GM21367 (cell line): ENCODE measurements at regions not wholly inside any gene's neighbourhood (a gene's known extent, or its start where the extent isn't known, plus 50 kb on each side); places are given as distances from the start of the nearest gene placed in this dataset.

Source experiments
- ATAC-seq: cut with Tn5 transposase; IDR thresholded peaks from one replicate; pipeline ENCODE4 v1.9.1; 2021; ENCODE audit not compliant: unreplicated experiment

- ATAC-seq, result no peak
Measured at GRCh38 chr1:54497338-54497737, 50.7 kb upstream of the ACOT11 start.

- no peak for ATAC-seq
Measured at GRCh38 chr1:54495954-54496353, 52.1 kb upstream of the ACOT11 start.

- no peak for ATAC-seq
Measured at GRCh38 chr1:54493608-54494007, 54.4 kb upstream of the ACOT11 start.

- no peak for ATAC-seq
Measured at GRCh38 chr1:54490361-54491248, 57.4 kb upstream of the ACOT11 start.

- ATAC-seq, result no peak
Measured at GRCh38 chr1:54489627-54490250, 58.3 kb upstream of the ACOT11 start.

- peak; percentile 71 for ATAC-seq
Measured at GRCh38 chr1:54488779-54489626, 59.0 kb upstream of the ACOT11 start.

GRCh38 chr1:54488065-54488750, 59.8 kb upstream of the ACOT11 start:
- ATAC-seq, result no peak

GRCh38 chr1:54487571-54488050, 60.4 kb upstream of the ACOT11 start:
- ATAC-seq, result no peak

- no peak for ATAC-seq
Measured at GRCh38 chr1:54486907-54487306, 61.1 kb upstream of the ACOT11 start.

GRCh38 chr1:54485416-54485815, 62.6 kb upstream of the ACOT11 start:
- no peak for ATAC-seq

- no peak for ATAC-seq
Measured at GRCh38 chr1:54483875-54484437, 64.1 kb upstream of the ACOT11 start.

- ATAC-seq, result no peak
Measured at GRCh38 chr1:54481201-54481884, 66.7 kb upstream of the ACOT11 start.

- ATAC-seq, result no peak
Measured at GRCh38 chr1:54480525-54480848, 67.5 kb upstream of the ACOT11 start.

GRCh38 chr1:54479841-54480524, 68.0 kb upstream of the ACOT11 start:
- ATAC-seq, result no peak

- no peak for ATAC-seq
Measured at GRCh38 chr1:54479251-54479650, 68.8 kb upstream of the ACOT11 start.

GRCh38 chr1:54477153-54477561, 70.9 kb upstream of the ACOT11 start:
- ATAC-seq, result no peak

- no peak for ATAC-seq
Measured at GRCh38 chr1:54476530-54477109, 70.4 kb upstream of the SSBP3 start.

GRCh38 chr1:54475946-54476516, 69.8 kb upstream of the SSBP3 start:
- ATAC-seq, result no peak
